SIG-M5 treated with dmso at 0.1 percent for 504 hours (cell line): ENCODE measurements at regions not wholly inside any gene's neighbourhood (a gene's known extent, or its start where the extent isn't known, plus 50 kb on each side); places are given as distances from the start of the nearest gene placed in this dataset.

Source experiments
- DNase-seq: peaks from one replicate; lab custom pipeline; 2025; ENCODE audit not compliant: unreplicated experiment; lab: John Stamatoyannopoulos, UW

DNA sequence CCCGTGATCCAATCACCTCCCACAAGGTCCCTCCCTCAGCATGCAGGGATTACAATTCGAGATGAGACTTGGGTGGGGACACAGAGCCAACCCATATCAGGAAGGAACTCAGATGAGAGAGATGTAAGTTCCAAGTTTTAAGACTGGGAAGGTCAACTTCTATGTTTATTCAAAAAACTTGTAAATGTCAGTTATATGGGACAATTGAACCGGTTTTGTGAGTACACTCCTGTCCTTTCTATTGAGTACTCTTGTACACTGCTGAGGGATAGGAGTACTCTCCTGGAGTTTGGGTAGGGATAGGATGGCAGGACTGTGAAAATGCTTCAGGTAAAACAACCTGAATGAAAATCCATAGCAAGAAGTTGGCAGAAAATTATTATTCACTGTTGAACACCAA, 239.1 kb downstream of the ZNF674 start:
- DNase-seq = no peak

DNA sequence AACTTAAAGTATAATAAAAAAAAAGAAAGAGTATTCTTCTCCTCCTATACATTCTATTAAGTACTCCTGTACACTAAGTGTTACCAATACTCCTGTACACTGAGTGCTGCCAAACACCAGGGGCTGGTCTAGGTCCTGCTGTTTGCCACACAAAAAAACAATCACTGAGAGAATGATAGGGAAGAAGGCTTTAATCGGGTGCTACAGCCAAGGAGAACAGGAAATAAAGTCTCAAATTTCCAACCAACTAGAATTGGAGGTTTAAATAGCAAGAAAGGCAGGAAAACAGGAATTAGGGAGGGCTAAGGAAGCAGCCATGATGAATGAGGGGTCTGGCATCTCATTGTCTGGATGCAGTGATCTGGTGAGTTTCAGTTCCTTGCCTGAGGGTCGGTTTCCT, 239.8 kb downstream of the ZNF674 start:
- DNase-seq = no peak

DNA sequence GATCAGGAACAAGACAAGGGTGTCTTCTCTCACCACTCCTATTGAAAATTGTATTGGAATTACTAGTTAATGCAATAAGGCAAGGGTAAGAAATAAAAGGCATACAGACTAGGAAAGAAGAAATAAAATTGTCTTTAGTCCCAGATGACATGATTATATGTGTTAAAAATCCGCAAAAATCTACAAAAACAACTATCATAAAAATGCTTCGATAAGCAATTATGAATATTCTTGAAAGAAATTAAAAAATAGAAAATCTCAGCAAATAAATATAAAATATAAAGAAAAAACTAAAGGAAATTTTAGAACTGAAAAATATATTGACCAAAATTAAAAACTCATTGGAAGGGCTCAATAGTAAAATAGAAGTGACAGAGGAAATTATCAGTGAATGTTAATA, 243.3 kb downstream of the ZNF674 start:
- no peak for DNase-seq

DNA sequence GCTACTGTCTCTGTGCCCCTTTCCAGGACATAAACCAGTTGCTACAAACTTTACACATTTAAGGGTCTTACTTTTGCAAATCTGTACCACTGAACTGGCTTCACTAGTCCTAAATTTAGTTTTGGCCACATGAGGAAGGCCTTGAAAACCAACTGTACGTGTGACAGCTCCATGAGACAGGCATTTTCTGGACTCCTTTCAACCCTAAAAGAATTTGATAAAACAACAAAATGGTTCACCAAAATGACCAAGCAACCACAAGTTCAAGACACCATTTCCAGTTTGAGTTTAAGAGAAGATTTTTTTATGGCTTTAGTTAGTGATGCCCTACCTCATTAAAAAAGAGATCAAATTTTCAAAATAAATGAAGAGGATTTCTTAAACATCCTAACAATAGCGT, 246.4 kb downstream of the ZNF674 start:
- DNase-seq = no peak

DNA sequence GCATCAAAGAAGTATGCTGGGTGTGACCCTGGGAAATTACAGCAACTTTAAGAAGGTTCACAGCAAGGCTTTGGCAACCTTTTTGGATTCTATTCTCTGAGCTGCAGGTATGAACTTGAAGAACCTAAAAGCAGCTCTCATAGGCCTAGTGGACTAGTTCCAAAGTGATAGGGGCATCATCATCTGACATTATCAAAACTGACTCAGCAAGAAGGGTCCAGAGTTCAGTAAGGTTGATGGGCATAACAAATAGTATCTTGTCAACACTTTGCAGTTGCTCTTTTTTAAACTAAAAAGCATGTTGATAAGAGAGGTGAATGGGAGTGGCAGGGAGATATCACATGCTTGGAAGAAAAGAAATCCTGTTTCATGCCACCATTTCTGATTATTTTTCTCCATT, 249.3 kb downstream of the ZNF674 start:
- no peak for DNase-seq

DNA sequence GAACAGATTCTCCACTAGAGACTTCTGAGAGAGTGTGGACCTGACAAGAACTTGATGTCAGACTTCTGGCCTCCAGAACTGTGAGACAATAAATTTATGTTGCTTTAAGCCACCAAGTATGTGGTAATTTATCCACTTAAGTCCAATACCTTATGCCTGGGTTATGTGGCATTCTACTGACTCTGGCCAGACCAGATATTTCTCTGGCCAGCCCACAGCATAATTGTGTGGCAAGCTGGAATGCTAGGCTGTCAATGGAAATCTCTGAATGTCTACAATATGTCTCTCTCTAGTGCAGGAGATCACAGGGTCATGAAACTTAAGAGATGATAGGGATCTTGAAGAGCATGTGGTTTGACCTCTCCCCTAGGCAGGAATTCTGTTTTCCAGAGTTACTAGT, 251.0 kb downstream of the ZNF674 start:
- no peak for DNase-seq

DNA sequence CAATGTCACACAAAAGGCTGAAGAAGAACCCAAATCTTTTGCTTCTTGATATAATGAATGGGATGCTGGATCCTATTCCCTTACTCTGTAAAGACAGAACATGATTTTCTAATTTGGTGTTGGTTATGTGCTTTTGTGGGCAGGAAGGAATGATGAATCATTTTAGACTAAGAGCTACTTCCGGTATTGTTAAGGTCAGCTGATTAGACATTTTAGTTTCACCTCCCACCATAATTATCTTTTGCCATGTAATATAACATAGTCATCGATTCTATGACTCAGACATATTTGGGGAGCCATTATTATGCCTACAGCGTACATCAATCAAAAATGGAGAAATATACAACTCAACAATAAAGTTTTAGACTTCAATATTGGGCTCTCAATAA, 265.3 kb downstream of the ZNF674 start:
- DNase-seq = no peak

DNA sequence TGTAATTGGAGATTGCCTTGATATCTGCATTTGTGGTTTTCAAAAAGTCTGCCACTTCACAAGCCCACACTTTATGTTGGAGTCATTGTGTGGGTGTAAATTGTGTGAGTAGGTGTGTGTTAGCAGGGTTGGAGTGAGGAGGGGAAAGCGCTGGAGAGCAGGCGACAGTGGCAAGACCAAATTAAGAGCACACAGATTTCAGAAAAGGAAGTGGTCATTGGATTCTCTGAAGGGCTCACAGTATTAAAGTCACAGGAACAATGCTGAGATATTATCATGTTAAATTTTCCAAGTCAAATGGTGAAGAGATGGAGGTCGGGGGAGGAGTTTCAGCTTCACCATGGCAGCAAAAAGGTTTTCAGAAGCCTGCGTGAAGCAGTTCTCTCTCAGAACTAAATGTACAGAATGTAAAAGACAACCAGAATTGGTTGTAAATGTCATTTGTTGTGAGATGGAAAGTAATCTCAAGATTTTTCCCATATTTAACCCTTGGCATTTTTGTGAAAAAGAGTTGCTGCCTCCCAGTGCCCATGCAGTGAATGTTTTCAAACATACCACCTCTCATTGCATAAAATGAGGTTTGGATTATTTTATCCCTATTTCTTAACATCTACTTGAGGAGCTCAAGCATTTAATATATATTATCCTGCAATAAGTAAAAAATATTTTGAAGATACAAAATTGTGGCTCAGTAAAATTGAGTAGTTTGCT, 265.9 kb downstream of the ZNF674 start:
- DNase-seq = no peak

DNA sequence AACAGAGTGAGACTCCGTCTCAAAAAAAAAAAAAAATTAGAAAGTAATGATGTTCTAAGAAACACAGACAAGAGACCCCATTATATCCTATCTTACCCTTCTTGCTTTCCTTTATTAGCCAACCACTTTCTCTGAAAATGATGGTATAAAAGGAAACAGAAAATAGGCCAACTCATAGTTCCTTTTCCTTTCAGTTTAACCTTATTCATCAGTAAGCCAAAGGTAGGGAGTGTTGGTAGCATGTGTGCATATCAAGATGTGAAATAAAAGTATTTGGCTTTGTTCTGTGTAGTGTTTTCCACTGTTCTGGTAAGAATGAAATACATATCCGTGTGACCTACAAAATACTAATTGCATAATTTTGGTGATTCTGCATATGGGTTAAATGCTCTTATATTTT, 266.6 kb downstream of the ZNF674 start:
- DNase-seq = no peak

DNA sequence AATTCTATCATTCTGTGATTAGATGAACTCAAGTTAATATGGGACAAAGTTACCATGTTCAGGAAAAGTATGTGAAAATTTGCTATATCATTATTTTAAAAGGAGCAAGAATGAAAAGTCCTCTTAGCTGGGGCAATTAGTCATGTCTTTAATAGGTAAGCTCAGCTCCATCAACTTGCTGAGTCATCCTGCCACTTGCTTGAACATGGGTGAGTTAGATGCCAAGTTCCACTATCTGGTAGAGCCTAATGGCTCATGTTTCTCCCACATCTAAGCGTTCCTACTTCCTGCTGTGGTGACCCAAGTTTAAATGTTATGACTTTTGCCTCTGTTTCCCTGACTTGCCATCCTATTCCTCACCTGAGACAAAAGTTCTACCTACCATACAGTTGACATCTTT, 276.8 kb downstream of the ZNF674 start:
- no peak for DNase-seq

DNA sequence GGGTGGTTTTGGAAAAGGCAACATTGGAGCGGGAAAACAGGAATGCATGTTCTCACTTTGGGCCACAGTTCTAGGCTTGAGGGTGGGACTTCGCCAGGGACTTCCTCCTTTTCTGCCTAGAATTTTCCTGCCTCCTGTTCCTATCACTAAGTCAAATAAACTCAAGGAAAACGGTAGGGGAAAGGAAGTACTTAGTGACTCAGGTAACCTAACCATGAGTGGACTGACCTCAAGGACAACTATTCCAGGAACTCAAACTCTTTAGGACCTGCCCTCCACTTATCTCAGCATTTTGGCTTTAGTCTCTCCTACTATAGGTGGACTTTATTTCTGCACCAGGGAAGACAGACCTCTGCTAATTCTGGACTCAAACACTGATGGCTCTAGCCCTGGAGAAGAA, 281.7 kb downstream of the ZNF674 start:
- no peak for DNase-seq

DNA sequence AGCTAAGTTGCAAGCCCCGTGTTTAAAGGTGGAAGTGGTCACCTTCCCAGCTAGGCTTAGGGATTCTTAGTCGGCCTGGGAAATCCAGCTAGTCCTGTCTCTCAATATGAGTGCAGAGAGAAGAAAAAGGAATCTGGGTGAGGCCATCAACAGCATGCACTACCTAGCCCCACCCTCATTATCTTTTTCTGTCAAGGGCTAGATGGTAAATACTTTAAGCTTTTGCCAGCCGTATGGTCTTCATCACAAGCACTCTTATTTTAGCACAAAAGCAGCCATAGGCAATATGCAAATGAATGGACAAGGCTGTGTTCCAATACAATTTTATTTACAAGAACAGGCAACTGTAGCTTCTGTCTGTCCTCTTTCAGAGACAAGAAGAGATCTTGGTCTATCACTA, 282.9 kb downstream of the ZNF674 start:
- DNase-seq = no peak

DNA sequence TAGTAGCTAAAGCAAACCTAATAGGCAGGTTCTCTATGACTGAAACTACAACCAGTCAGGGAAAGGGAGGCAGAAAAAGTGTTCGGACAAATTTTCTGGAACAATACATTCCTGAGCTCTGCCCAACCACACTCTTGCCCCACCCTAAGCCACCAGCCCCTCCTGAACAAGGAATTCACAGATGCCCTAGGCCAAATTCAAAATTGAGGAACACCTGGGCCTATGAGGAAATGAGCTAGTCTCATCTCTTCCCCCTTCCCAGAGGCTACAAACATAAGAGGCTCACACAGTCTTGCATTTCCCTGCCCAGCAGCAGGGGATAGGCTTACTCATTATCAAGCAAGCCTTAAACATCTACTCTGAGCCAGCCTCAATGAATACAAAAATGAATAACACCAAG, 284.7 kb downstream of the ZNF674 start:
- DNase-seq = no peak

DNA sequence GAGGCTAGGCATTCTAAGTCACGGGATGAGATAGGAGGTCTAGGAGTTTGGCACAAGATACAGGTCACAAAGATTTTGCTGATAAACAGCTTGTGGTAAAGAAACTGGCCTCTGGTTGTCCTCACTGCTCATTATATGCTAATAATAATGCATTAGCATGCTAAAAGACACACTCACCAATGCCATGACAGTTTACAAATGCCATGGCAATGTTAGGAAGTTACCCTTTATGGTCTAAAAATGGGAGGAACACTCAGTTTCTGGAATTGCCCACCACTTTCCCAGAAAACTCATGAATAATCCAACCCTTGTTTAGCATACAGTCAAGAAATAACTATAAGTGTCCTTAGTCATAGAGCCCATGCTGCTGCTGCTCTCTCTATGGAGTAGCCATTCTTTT, 286.9 kb downstream of the ZNF674 start:
- DNase-seq = no peak

DNA sequence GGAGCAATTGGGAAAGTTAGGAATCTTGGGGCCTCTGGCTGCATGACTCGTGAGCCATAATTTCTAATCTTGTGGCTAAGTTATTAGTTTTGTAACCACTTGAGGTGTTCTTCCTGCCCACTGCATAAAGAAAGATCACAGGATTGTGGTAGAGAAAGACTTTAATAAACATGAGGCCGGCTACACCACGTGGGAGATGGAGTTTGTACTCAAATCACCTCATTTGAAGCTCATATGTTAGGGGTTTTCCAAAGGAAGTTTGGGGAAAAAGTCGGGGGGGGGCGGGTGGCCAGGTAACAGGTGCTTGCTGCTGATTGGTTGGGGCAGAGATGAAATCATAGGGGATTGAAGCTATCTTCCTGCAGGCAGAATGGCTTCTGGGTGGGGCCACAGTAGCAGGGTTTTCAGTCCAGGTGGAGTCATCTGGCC, 287.8 kb downstream of the ZNF674 start:
- no peak for DNase-seq

DNA sequence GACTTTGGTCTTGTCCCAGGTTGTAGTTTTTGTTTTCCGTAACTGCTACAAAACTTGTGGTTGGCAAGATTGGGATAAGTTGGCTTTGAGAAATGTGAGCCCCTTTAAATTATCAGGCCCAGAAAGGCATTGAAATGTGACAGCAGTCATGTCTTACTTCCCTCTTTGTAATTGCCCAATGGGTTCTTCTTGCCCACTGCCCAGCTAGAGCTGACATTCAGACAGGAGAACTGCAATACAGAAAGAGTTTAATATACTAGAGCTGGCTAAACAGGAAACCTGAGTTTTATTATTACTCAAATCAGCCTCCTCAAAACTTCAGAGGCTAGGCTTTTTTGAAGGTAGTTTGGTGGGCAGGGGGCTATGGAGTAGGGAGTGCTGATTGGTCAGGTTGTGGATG, 288.3 kb downstream of the ZNF674 start:
- no peak for DNase-seq

DNA sequence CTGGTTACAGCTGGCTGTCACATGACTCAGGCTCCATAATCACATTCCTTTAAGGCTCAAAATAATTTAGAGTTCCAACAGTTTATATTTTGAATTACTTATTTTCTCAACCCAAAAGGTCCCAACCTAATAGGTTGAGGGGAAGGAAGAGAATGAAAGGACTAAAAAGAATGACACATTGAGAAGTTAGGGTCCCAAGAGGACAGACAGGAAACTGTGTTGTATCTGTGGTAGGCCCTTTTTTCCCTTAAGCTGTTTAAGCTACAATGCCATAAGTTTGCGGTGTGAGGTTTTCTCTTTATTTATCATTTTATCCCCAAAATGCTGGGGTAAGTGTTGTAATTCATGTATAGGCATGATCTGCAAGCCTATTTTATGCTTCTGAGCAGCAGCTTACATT, 290.2 kb downstream of the ZNF674 start:
- DNase-seq = no peak

DNA sequence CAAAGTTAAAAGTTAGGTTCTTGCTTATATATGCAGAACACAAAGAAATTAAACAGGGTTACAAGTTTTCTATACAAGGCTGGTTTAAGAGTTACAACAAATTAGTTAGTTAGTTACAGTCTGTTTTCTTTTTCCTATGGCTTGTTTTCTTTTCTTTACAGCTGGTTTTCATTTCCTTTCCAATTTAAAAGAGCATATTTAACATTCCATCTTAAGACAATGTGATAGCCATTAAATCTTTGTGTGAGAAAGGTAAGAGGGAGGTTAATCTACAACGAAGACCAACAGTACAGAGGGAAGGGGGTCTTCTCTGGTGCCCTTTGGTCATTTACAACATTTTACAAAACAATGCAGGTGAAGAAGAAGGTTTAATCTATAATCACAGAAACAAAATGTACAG, 290.6 kb downstream of the ZNF674 start:
- no peak for DNase-seq

DNA sequence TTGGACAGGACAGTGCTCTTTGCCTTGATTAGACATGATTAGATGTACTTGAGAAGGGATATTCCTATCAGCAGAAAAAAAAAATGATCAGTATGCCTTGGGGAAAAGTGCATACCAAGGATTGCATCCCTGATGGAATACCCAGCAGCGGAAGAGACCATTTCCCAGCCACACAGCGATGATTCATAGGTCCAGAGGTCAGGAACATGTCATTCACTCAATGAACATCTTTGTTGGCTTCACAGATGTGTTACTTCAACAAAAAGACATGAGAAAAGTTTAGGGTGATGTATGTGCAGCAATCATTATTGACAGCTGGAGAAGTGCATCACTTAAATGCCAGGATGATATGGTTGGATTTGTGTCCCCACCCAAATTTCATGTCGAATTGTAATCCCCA, 293.5 kb downstream of the ZNF674 start:
- DNase-seq = no peak

DNA sequence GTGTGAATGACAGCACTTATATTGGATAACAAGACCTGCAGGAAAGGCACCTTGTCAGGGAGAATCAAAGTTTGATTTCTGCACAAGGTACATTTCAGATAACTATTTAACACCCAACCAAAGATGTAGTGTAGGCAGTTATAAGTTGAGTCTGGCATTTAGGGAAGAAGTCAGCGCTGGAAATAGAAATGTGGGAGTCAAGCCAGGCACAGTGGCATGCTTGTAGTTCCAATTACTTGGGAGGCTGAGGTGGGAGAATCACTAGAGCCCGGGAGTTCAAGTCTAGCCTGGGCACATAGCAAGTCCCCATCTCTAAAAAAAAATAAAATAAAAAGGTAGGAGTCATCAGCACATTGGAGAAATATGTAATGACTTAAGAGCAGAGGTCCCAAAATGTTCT, 295.1 kb downstream of the ZNF674 start:
- DNase-seq = no peak

DNA sequence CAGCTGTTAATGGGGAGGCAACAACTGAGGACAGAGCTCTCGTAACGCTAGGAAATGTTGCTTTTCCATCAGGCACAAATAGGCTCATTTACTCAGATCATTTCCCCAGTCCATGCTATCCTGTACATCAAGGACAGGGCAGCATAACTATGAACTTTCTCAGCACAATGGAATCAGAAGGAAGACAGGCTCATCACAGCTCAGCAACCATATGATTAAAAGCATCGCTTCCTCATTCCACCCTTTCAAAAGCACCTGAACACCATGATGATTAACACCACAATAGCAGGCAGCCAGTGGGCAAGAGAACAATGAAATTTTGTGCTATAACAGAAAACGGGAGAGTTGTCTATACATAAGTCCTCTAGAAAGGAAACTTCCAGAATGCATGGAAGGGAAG, 297.8 kb downstream of the ZNF674 start:
- DNase-seq = no peak

DNA sequence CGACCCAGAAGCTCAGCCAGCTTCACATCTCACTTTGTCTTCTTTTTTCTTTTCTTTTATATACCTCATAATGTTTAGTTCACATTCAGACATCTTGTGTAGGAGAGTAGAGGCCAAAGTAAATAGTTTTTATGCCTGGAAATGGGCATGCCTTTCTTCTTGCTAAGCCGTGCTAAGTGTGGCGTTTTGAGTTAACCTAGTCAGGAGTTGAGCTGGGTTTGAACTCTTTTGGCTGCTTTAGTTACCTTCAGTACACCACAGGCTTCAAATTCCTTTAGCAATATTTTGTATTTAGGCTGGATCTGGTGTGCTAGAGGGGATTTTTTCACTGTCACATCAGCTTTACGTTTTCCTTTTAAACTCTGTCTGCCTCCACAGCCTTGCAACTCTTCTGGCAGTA, 300.8 kb downstream of the ZNF674 start:
- DNase-seq = no peak

DNA sequence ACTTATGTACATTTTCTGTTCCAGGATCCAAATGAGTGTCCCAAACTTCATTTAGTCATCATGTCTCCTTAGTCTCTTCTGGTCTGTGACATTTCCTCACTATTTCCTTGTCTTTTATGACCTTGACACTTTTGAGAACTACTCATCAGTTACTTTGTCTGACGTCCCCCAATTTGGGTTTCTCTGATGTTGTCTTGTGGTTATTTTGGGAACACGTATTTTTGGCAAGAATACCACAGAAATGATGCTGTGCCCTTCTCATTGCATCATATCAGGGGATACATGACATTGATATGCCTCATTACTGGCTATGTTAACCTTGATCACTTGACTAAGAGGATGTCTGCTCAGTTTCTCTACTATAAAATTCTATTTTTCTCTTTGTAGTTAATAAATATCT, 308.8 kb downstream of the ZNF674 start:
- DNase-seq = no peak

DNA sequence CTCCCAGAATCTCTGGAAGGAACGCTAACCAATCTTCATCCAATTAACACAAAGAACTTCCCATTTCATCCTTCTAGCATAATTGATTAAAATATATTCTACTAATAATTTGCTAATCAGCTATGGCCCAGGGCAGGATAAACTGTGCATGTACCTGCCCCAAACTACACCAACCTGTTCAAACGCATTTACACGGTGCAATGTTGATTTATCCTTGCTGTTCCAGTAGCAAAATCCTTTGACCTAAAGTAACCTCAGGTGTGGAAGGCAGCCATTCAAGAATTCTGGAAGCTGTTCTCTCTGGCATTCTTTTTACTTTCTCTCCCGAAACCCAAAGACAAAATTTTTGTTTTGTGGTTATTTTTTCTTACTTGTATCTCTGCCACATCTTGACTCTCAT, 309.4 kb downstream of the ZNF674 start:
- no peak for DNase-seq
